Activated CD4-positive, alpha-beta T cell treated with anti-CD3 and anti-CD28 coated beads for 24 hours (primary cell): ENCODE measurements at regions not wholly inside any gene's neighbourhood (a gene's known extent, or its start where the extent isn't known, plus 50 kb on each side); places are given as distances from the start of the nearest gene placed in this dataset.

Source experiments
- DNase-seq, 2 donors: peaks; one replicate each; pipeline ENCODE4 v3.0.0-alpha.2; 2020; ENCODE audit warnings: low read depth in 2 of 2

- DNase-seq = no peak
Observed at GRCh38 chr12:66962290-66962689, 283.4 kb upstream of the GRIP1 start.

- no peak for DNase-seq
Observed at GRCh38 chr12:66963901-66964300, 285.0 kb upstream of the GRIP1 start.

- no peak for DNase-seq
Observed at GRCh38 chr12:66964629-66965028, 285.8 kb upstream of the GRIP1 start.

- no peak for DNase-seq
Observed at GRCh38 chr12:66965621-66966020, 286.7 kb upstream of the GRIP1 start.

GRCh38 chr12:66971816-66972215 lies 292.9 kb upstream of the GRIP1 start:
- DNase-seq = no peak

- no peak for DNase-seq
Observed at GRCh38 chr12:66976526-66976925, 292.6 kb upstream of the CAND1 start.

- no peak for DNase-seq
Observed at GRCh38 chr12:66978802-66979201, 290.4 kb upstream of the CAND1 start.

GRCh38 chr12:66979251-66979650 lies 289.9 kb upstream of the CAND1 start:
- no peak for DNase-seq

- no peak for DNase-seq
Observed at GRCh38 chr12:66984077-66984476, 285.1 kb upstream of the CAND1 start.

- no peak for DNase-seq
Observed at GRCh38 chr12:66984962-66985361, 284.2 kb upstream of the CAND1 start.

GRCh38 chr12:66999141-66999540 lies 270.0 kb upstream of the CAND1 start:
- DNase-seq = no peak

GRCh38 chr12:67001251-67001650 lies 267.9 kb upstream of the CAND1 start:
- no peak for DNase-seq

GRCh38 chr12:67002720-67003119 lies 266.4 kb upstream of the CAND1 start:
- no peak for DNase-seq

GRCh38 chr12:67006610-67007009 lies 262.5 kb upstream of the CAND1 start:
- DNase-seq = no peak

GRCh38 chr12:67014642-67015041 lies 254.5 kb upstream of the CAND1 start:
- DNase-seq = no peak

- DNase-seq = no peak
Observed at GRCh38 chr12:67018105-67018504, 251.1 kb upstream of the CAND1 start.

GRCh38 chr12:67019070-67019469 lies 250.1 kb upstream of the CAND1 start:
- DNase-seq = no peak

- peak; percentile 33 to 38 for DNase-seq
Observed at GRCh38 chr12:67025543-67026114, 243.5 kb upstream of the CAND1 start.

- no peak for DNase-seq
Observed at GRCh38 chr12:67026487-67027246, 242.5 kb upstream of the CAND1 start.

GRCh38 chr12:67028529-67028928 lies 240.6 kb upstream of the CAND1 start:
- no peak for DNase-seq

GRCh38 chr12:67034110-67034879 lies 234.9 kb upstream of the CAND1 start:
- no peak for DNase-seq

GRCh38 chr12:67035121-67035520 lies 234.0 kb upstream of the CAND1 start:
- DNase-seq = no peak

GRCh38 chr12:67038486-67038885 lies 230.7 kb upstream of the CAND1 start:
- no peak for DNase-seq
